ENCODE measurements at regions not wholly inside any gene's neighbourhood (a gene's known extent, or its start where the extent isn't known, plus 50 kb on each side); places are given as distances from the start of the nearest gene placed in this dataset.

DNA sequence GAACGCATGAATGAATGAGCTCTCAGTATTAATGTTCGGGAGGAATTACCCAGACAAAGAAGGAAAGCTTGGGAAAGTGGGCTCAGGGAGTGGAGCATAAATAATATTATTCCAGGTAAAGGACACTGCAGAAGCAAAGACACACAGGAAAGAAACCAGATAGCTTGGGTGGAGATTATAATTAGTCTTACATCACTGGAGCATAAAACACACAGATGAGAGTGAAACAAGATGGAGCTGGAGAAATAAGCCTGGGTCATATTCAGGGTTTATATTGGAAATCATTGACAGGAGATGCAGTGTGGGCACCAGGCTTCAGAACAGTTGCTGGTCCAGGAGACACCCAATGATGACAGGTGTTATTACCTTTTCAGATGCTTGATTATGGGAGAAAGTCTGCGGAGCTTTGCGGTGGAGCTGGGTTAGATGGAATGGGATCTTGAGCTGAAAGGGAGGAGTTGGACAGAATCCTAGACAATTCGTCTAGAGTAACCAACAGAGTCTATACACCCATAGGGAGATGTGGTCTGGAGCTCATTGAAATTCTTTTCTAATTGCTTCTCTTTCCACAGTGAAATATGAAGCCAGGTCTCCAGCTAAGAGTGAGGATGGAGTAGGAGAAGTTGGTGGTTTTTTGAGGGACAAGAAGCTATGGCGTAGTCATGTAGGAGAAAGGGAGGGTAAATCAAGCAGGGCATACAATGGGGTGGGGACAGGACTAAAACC, 227.2 kb downstream of the FAM76B start:
- no peak overlapping the region for H3K4me3 ChIP-seq (ENCODE audit: low read depth, low read length)
- no peak for DNase-seq (ENCODE audit: low read depth)
- TF ChIP-seq CTCF (conservative IDR thresholded peaks at IDR 0.05; ENCODE audit: low read depth, low read length), result no peak

- DNase-seq (ENCODE audit: low read depth), result no peak
- TF ChIP-seq CTCF (conservative IDR thresholded peaks at IDR 0.05; ENCODE audit: low read depth, low read length), result no peak
These were observed 229.7 kb downstream of the FAM76B start for GRCh38 chr11:95559899-95560298.

GRCh38 chr11:95557376-95557775, 232.2 kb downstream of the FAM76B start:
- no peak overlapping the region for H3K4me3 ChIP-seq (ENCODE audit: low read depth, low read length)
- TF ChIP-seq CTCF (conservative IDR thresholded peaks at IDR 0.05; ENCODE audit: low read depth, low read length), result no peak
- no peak for DNase-seq (ENCODE audit: low read depth)

More at GRCh38 chr11:95559899-95560298, 229.7 kb downstream of the FAM76B start:
- H3K4me3 ChIP-seq (ENCODE audit: low read depth, low read length), result no peak overlapping the region

DNA sequence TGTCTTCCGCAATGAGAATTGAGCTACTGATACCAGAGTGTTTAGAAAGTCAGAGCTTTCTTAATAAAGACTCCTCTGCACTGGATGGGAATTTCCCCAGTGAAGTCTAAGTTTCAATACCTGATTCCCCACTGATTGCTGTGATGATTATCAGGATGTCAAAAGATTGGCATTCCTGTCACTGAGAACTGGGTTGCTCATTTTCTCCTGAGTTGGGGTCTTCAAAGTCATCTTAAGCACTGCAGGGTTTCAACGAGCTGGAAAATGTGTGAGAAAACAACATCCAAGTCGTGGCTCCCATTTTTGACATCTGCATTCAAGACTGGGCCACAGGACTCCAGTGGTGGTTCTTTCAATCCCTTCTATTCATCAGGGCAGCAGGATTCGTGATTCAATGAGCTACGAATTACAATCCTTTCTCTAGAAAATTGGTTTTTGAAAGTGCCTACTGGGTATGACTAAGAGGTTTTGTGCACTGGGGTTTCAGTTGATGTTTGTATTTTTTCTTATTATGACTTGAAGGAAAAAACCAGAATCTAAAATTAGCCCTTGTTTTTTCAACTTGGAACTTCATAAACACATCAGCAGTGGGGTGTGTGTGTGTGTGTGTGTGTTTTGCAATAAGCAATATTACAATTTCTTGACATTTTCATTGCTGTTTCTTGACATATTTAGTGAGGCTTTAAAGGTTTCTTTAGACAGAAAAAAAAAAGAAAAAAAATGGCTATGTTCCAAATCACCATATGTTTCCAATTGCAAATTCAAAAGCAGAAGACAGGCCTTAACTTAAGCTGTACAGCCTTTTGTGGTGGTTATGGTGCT, 233.0 kb downstream of the FAM76B start:
- no peak for DNase-seq (ENCODE audit: low read depth)
- H3K4me3 ChIP-seq (ENCODE audit: low read depth, low read length), result no peak overlapping the region
- TF ChIP-seq CTCF (conservative IDR thresholded peaks at IDR 0.05; ENCODE audit: low read depth, low read length), result no peak

DNA sequence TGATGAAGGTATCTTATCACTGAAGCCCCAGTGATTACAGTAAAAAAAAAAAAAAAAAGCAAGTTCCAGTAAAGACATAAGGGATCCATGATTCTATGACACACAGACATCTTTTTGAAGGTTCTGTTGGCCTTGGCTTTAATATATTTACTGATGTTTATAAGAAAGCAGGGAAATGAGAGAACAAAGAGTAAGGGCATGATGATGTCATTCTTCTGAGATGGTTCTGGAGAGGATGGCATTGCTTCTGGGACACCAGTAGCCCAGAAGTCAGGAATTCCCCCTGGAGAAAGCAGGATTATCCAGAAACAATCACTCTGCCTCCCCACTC, 233.6 kb downstream of the FAM76B start:
- H3K4me3 ChIP-seq (ENCODE audit: low read depth, low read length), result no peak overlapping the region
- TF ChIP-seq CTCF (conservative IDR thresholded peaks at IDR 0.05; ENCODE audit: low read depth, low read length), result no peak
- no peak for DNase-seq (ENCODE audit: low read depth)

- H3K4me3 ChIP-seq (ENCODE audit: low read depth, low read length), result no peak overlapping the region
- TF ChIP-seq CTCF (conservative IDR thresholded peaks at IDR 0.05; ENCODE audit: low read depth, low read length), result no peak
- DNase-seq (ENCODE audit: low read depth), result no peak
These were observed 234.7 kb downstream of the FAM76B start for GRCh38 chr11:95554911-95555310.

Data from epithelial cell of proximal tubule (primary cell).